K562 (cell line): ENCODE measurements at regions not wholly inside any gene's neighbourhood (a gene's known extent, or its start where the extent isn't known, plus 50 kb on each side); places are given as distances from the start of the nearest gene placed in this dataset.

ENCODE experiments used
- ATF3 ChIP-seq, 2 experiments: fragments of 450-650 bp in 1 of 2; sonication (generic) in 1 of 2; formaldehyde crosslinking in 1 of 2; IDR thresholded peaks in 1 of 2; conservative IDR thresholded peaks in 1 of 2; 2 replicates each; pipeline versions ENCODE4 v1.6.1 to v1.8.1; 2016 to 2023; ENCODE audit warnings: mild to moderate bottlenecking in 2 of 2, moderate library complexity in 2 of 2, inconsistent platforms in 1 of 2, missing genetic modification reagents in 1 of 2
- BCL6 ChIP-seq: fragments of 250-450 bp; sonication (Bioruptor Pico); IDR thresholded peaks from 2 replicates; pipeline ENCODE4 v1.4.0; 2020
- DPF2 ChIP-seq: fragments of 450-650 bp; IDR thresholded peaks from 2 replicates; pipeline ENCODE4 v1.6.1; 2016
- GABPA ChIP-seq: fragments of 200-800 bp; sonication (Bioruptor generic); conservative IDR thresholded peaks from 2 replicates; pipeline ENCODE4 v1.6.1; 2016; ENCODE audit warnings: low read depth, missing genetic modification characterization, missing compliant biosample characterization
- HMBOX1 ChIP-seq: sonication (generic); IDR thresholded peaks from 2 replicates; pipeline ENCODE4 v1.6.1; 2016
- JUN ChIP-seq, 2 experiments: sonication (generic) in 1 of 2; formaldehyde crosslinking in 1 of 2; IDR thresholded peaks; 2 replicates each; pipeline versions ENCODE4 v1.6.1 to v1.8.0; 2012 to 2022; ENCODE audit warnings: borderline replicate concordance in 2 of 2, mild to moderate bottlenecking in 2 of 2, improper control_type of control experiment in 1 of 2, low read depth in 1 of 2, low read length in 1 of 2, missing genetic modification reagents in 1 of 2
- L3MBTL2 ChIP-seq: fragments of 450-650 bp; IDR thresholded peaks from 2 replicates; pipeline ENCODE4 v1.6.1; 2016; ENCODE audit warnings: mild to moderate bottlenecking, moderate library complexity
- MAZ ChIP-seq, 2 experiments: fragments of 450-650 bp in 1 of 2; sonication (generic) in 1 of 2; formaldehyde crosslinking; IDR thresholded peaks in 1 of 2; conservative IDR thresholded peaks in 1 of 2; 2 replicates each; pipeline versions ENCODE4 v1.4.0 to v1.5.0; 2020; ENCODE audit warnings: mild to moderate bottlenecking in 1 of 2, missing genetic modification reagents in 1 of 2
- NFIC ChIP-seq: fragments of 450-650 bp; IDR thresholded peaks from 2 replicates; pipeline ENCODE4 v1.6.1; 2017; ENCODE audit warnings: mild to moderate bottlenecking, inconsistent platforms
- PHF21A ChIP-seq: fragments of 450-650 bp; IDR thresholded peaks from 2 replicates; pipeline ENCODE4 v1.6.1; 2017; ENCODE audit warnings: low read depth, borderline replicate concordance
- POU5F1 ChIP-seq: fragments of 150-350 bp; IDR thresholded peaks from 2 replicates; pipeline ENCODE4 v1.6.1; 2014; ENCODE audit warnings: borderline replicate concordance, low read length, low read depth, mild to moderate bottlenecking; ENCODE audit not compliant: partially characterized antibody
- RCOR1 ChIP-seq, 2 experiments: IDR thresholded peaks; 2 replicates each; pipeline ENCODE4 v1.6.1; 2012; ENCODE audit warnings: low read depth in 2 of 2, low read length in 2 of 2, borderline replicate concordance in 1 of 2, improper control_type of control experiment in 1 of 2
- SIRT6 ChIP-seq: IDR thresholded peaks from one replicate; pipeline ENCODE4 v1.6.1; 2012; ENCODE audit warnings: low read depth, mild to moderate bottlenecking, control low read depth, inconsistent platforms, low read length, moderate library complexity
- SMARCA4 ChIP-seq: fragments of 450-650 bp; IDR thresholded peaks from 2 replicates; pipeline ENCODE4 v1.6.1; 2016
- SMARCC2 ChIP-seq: fragments of 450-650 bp; IDR thresholded peaks from 2 replicates; pipeline ENCODE4 v1.6.1; 2017; ENCODE audit warnings: antibody characterized with exemption, moderate library complexity, mild to moderate bottlenecking, low read depth
- SMARCE1 ChIP-seq: fragments of 450-650 bp; IDR thresholded peaks from 2 replicates; pipeline ENCODE4 v1.7.1; 2016; ENCODE audit warnings: mild to moderate bottlenecking
- SRSF3 ChIP-seq: fragments of 200-400 bp; formaldehyde crosslinking; IDR thresholded peaks from 2 replicates; pipeline ENCODE4 v1.6.1; 2016; ENCODE audit warnings: mild to moderate bottlenecking, low read length, moderate library complexity; ENCODE audit not compliant: insufficient read depth
- TCFL5 ChIP-seq: fragments of 250-450 bp; sonication (Bioruptor Pico); conservative IDR thresholded peaks from 2 replicates; pipeline ENCODE4 v1.6.1; 2021; ENCODE audit warnings: mild to moderate bottlenecking, moderate library complexity, matching md5 sums
- TEAD4 ChIP-seq, 2 experiments: sonication (generic) in 1 of 2; formaldehyde crosslinking in 1 of 2; IDR thresholded peaks; 2 replicates each; pipeline versions ENCODE4 v1.6.1 to v1.8.0; 2012 to 2022; ENCODE audit warnings: borderline replicate concordance in 1 of 2, inconsistent platforms in 1 of 2, low read length in 1 of 2, mild to moderate bottlenecking in 1 of 2, missing genetic modification reagents in 1 of 2
- TFE3 ChIP-seq: fragments of 450-650 bp; formaldehyde crosslinking; IDR thresholded peaks from 2 replicates; pipeline ENCODE4 v1.4.0; 2020; ENCODE audit warnings: mild to moderate bottlenecking, mixed read lengths
- VEZF1 ChIP-seq: fragments of 200-800 bp; sonication (Bioruptor generic); IDR thresholded peaks from 2 replicates; pipeline ENCODE4 v1.6.1; 2017; ENCODE audit warnings: missing genetic modification characterization, missing compliant biosample characterization
- ZNF140 ChIP-seq: fragments of 250-450 bp; sonication (Bioruptor Pico); IDR thresholded peaks from 2 replicates; pipeline ENCODE4 v1.8.0; 2021; ENCODE audit warnings: moderate library complexity, mild to moderate bottlenecking, inconsistent platforms
- ZNF23 ChIP-seq: fragments of 250-450 bp; sonication (Bioruptor Pico); IDR thresholded peaks from 2 replicates; pipeline ENCODE4 v1.4.0; 2020; ENCODE audit warnings: mild to moderate bottlenecking

- TF ChIP-seq ZNF23 (CRISPR knock-in tag) (no peak), BCL6 (no peak), NFIC (peak; percentile 84), SIRT6 (no peak), SRSF3 (no peak), RCOR1 (IDR thresholded peaks at IDR 0.05; ENCODE audit: borderline replicate concordance in 1 of 2, low read depth in 2 of 2, low read length in 2 of 2) (peak in 1 of 2 experiments; percentile 43; a peak in 1 of 4 replicates), JUN (IDR thresholded peaks at IDR 0.05; ENCODE audit: borderline replicate concordance, low read depth, low read length) (0 out of 2 replicates have a peak, but pooled peaks have one; percentile 29), JUN (CRISPR knock-in tag; IDR thresholded peaks at IDR 0.05; ENCODE audit: borderline replicate concordance) (no peak), GABPA (tag) (no peak), L3MBTL2 (0 out of 2 replicates have a peak, but pooled peaks have one; percentile 30), POU5F1 (no peak), TCFL5 (no peak), SMARCC2 (peak; percentile 32; the same call in 1 of the 2 replicates), PHF21A (no peak), MAZ (CRISPR knock-in tag; conservative IDR thresholded peaks at IDR 0.05 in 1 of 2, IDR thresholded peaks at IDR 0.05 in 1 of 2) (peak in 1 of 2 experiments; percentile 24; a peak in 1 of 4 replicates), VEZF1 (CRISPR knock-in tag) (peak; percentile 30; the same call in 1 of the 2 replicates), SMARCA4 (peak; percentile 50; the same call in 1 of the 2 replicates), ATF3 (IDR thresholded peaks at IDR 0.05) (peak; percentile 64), ATF3 (CRISPR knock-in tag; conservative IDR thresholded peaks at IDR 0.05) (no peak), HMBOX1 (no peak), TEAD4 (IDR thresholded peaks at IDR 0.05; ENCODE audit: low read length) (no peak), TEAD4 (CRISPR knock-in tag; IDR thresholded peaks at IDR 0.05; ENCODE audit: borderline replicate concordance) (no peak), SMARCE1 (peak; percentile 61), TFE3 (CRISPR knock-in tag) (no peak), ZNF140 (no peak), DPF2 (peak; percentile 53)
Measured at GRCh38 chr7:50962962-50963374, 180.3 kb upstream of the GRB10 start (continued).
